DND-41 (cell line): ENCODE measurements at regions not wholly inside any gene's neighbourhood (a gene's known extent, or its start where the extent isn't known, plus 50 kb on each side); places are given as distances from the start of the nearest gene placed in this dataset.

Source experiments
- ATAC-seq: fragments of 200-7000 bp; cut with Tn5 transposase; 3 replicates; pipeline ENCODE4 v1.9.1; 2021; ENCODE audit warnings: low read depth; ENCODE audit not compliant: insufficient read depth
- DNase-seq: peaks from one replicate; pipeline ENCODE4 v3.0.0-alpha.2; 2020
- H2AFZ ChIP-seq: 2 replicates; pipeline ENCODE4 v1.6.0; 2012; ENCODE audit warnings: low read depth, low read length
- H3K27ac ChIP-seq: 2 replicates; pipeline ENCODE4 v1.5.1; 2012; ENCODE audit warnings: low read length, inconsistent platforms
- H3K27me3 ChIP-seq: fragments of 200-600 bp; sonication (generic); 2 replicates; pipeline ENCODE4 v1.6.0; 2012; ENCODE audit warnings: low read length, mild to moderate bottlenecking, inconsistent platforms; ENCODE audit not compliant: insufficient read depth, poor library complexity
- H3K36me3 ChIP-seq: 2 replicates; pipeline ENCODE4 v1.5.1; 2012; ENCODE audit warnings: low read length, inconsistent platforms; ENCODE audit not compliant: insufficient read depth
- H3K4me1 ChIP-seq: 2 replicates; pipeline ENCODE4 v1.5.1; 2012; ENCODE audit warnings: mild to moderate bottlenecking, low read length; ENCODE audit not compliant: insufficient read depth
- H3K4me2 ChIP-seq: 2 replicates; pipeline ENCODE4 v1.6.0; 2012; ENCODE audit warnings: mild to moderate bottlenecking, moderate library complexity, low read length, inconsistent platforms; ENCODE audit not compliant: insufficient read depth
- H3K4me3 ChIP-seq, 2 experiments: fragments of 200-600 bp in 1 of 2; shearing (Covaris generic) in 1 of 2; 2 replicates each; pipeline ENCODE4 v1.5.1; 2012 to 2016; ENCODE audit warnings: inconsistent platforms in 2 of 2, low read length in 2 of 2, mild to moderate bottlenecking in 2 of 2, low read depth in 1 of 2, moderate library complexity in 1 of 2
- H3K79me2 ChIP-seq: 2 replicates; pipeline ENCODE4 v1.6.0; 2012; ENCODE audit warnings: low read length, inconsistent platforms; ENCODE audit not compliant: insufficient read depth
- H3K9ac ChIP-seq: 2 replicates; pipeline ENCODE4 v1.6.0; 2012; ENCODE audit warnings: low read depth, mild to moderate bottlenecking, inconsistent platforms, low read length, moderate library complexity
- H3K9me3 ChIP-seq: 2 replicates; pipeline ENCODE4 v1.5.1; 2012; ENCODE audit warnings: low read length, moderate library complexity, mild to moderate bottlenecking, inconsistent platforms; ENCODE audit not compliant: insufficient read depth, severe bottlenecking
- H4K20me1 ChIP-seq: 2 replicates; pipeline ENCODE4 v1.6.0; 2012; ENCODE audit warnings: low read length; ENCODE audit not compliant: insufficient read depth
- CTCF ChIP-seq: IDR thresholded peaks from 2 replicates; pipeline ENCODE4 v1.5.1; 2012; ENCODE audit warnings: borderline replicate concordance, low read length, moderate library complexity, mild to moderate bottlenecking; ENCODE audit not compliant: poor library complexity, severe bottlenecking; ENCODE audit errors: extremely low read depth
- EZH2 ChIP-seq: IDR thresholded peaks from 3 replicates; pipeline ENCODE4 v1.6.1; 2012; ENCODE audit warnings: borderline replicate concordance, low read depth, mild to moderate bottlenecking, moderate library complexity, low read length, inconsistent platforms; ENCODE audit not compliant: severe bottlenecking

GRCh38 chr7:52382731-52383130, 652.7 kb upstream of the POM121L12 start:
- no peak overlapping the region for H3K27ac ChIP-seq
- ATAC-seq (no peak), DNase-seq (no peak)
- H3K36me3 ChIP-seq, result no peaks in the 10 kb centered on the region
- H3K9ac ChIP-seq, result no peak overlapping the region
- TF ChIP-seq EZH2 (no peak), CTCF (no peak)
- no peaks in the 10 kb centered on the region for H3K4me1 ChIP-seq
- no peaks in the 10 kb centered on the region for H3K9me3 ChIP-seq
- no peak overlapping the region for H2AFZ ChIP-seq
- no peaks in the 10 kb centered on the region for H3K79me2 ChIP-seq
- H3K27me3 ChIP-seq, result no peaks in the 10 kb centered on the region
- no peak overlapping the region for H3K4me3 ChIP-seq
- H4K20me1 ChIP-seq, result no peaks in the 10 kb centered on the region
- H3K4me2 ChIP-seq, result no peak overlapping the region

- Histone ChIP-seq H3K4me2 (no peak overlapping the region), H3K4me3 (no peak overlapping the region), H3K36me3 (no peaks in the 10 kb centered on the region), H3K27me3 (no peaks in the 10 kb centered on the region), H3K27ac (no peak overlapping the region), H3K79me2 (no peaks in the 10 kb centered on the region), H3K9me3 (no peaks in the 10 kb centered on the region), H3K4me1 (no peaks in the 10 kb centered on the region), H4K20me1 (no peaks in the 10 kb centered on the region), H3K9ac (no peak overlapping the region), H2AFZ (no peak overlapping the region)
- TF ChIP-seq EZH2 (no peak), CTCF (no peak)
- DNase-seq (no peak), ATAC-seq (no peak)
Observed at GRCh38 chr7:52369922-52370321, 665.5 kb upstream of the POM121L12 start.

- no peak for ATAC-seq
- H3K4me2 ChIP-seq, result no peak overlapping the region
- no peaks in the 10 kb centered on the region for H4K20me1 ChIP-seq
- no peaks in the 10 kb centered on the region for H3K9me3 ChIP-seq
- H3K27ac ChIP-seq, result no peak overlapping the region
- no peak overlapping the region for H3K4me3 ChIP-seq
- H3K79me2 ChIP-seq, result no peaks in the 10 kb centered on the region
- H3K36me3 ChIP-seq, result no peaks in the 10 kb centered on the region
- no peak for DNase-seq
- H3K9ac ChIP-seq, result no peak overlapping the region
- H2AFZ ChIP-seq, result no peak overlapping the region
- H3K4me1 ChIP-seq, result no peaks in the 10 kb centered on the region
- no peaks in the 10 kb centered on the region for H3K27me3 ChIP-seq
- no peak for TF ChIP-seq CTCF
- TF ChIP-seq EZH2, result no peak
Observed at GRCh38 chr7:52365349-52365748, 670.1 kb upstream of the POM121L12 start.

GRCh38 chr7:52362521-52362920, 672.9 kb upstream of the POM121L12 start:
- Histone ChIP-seq H3K4me3 (no peak overlapping the region), H3K9ac (no peak overlapping the region), H3K36me3 (no peaks in the 10 kb centered on the region), H3K4me1 (no peaks in the 10 kb centered on the region), H3K79me2 (no peaks in the 10 kb centered on the region), H3K27ac (no peak overlapping the region), H2AFZ (no peak overlapping the region), H3K27me3 (no peaks in the 10 kb centered on the region), H3K4me2 (no peak overlapping the region), H4K20me1 (no peaks in the 10 kb centered on the region), H3K9me3 (no peaks in the 10 kb centered on the region)
- TF ChIP-seq CTCF (no peak), EZH2 (no peak)
- ATAC-seq (no peak), DNase-seq (no peak)
